ENCODE measurements at regions not wholly inside any gene's neighbourhood (a gene's known extent, or its start where the extent isn't known, plus 50 kb on each side); places are given as distances from the start of the nearest gene placed in this dataset.

DNA sequence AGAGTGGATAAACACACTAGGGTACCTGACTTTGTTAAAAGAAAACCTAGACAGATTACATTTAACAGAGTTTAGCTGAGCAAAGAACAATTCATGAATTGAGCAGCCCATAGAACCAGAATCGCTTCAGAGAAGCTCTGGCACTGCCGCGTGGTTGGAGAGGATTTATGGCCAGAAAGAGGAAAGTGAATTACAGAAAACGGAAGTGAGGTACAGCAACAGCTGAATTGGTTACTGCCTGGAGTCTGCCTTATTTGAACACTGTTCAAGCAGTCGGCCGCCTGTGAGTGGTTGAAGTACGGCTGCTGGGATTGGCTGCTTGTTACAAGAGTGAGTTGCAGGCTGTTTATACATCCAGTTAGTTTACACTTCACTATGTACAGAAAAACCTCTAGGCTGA, 253.8 kb upstream of the CDYL start:
- no peak for TF ChIP-seq NFRKB (IDR thresholded peaks at IDR 0.05)
- no peak for TF ChIP-seq HDGF (IDR thresholded peaks at IDR 0.05; ENCODE audit: borderline replicate concordance)
- no peak for TF ChIP-seq ARNT (IDR thresholded peaks at IDR 0.05)
- no peak for TF ChIP-seq SP1 (IDR thresholded peaks at IDR 0.05)
- TF ChIP-seq FOXA1 (IDR thresholded peaks at IDR 0.05), result no peak
- TF ChIP-seq LEF1 (IDR thresholded peaks at IDR 0.05; ENCODE audit: borderline replicate concordance), result no peak
- no peak for TF ChIP-seq ZNF384 (IDR thresholded peaks at IDR 0.05)
- TF ChIP-seq SUZ12 (IDR thresholded peaks at IDR 0.05), result no peak
- TF ChIP-seq PKNOX1 (IDR thresholded peaks at IDR 0.05), result no peak
- TF ChIP-seq ELF4 (IDR thresholded peaks at IDR 0.05), result no peak
- no peak for TF ChIP-seq BHLHE40 (IDR thresholded peaks at IDR 0.05; ENCODE audit: borderline replicate concordance)
- no peak for TF ChIP-seq FOXK2 (IDR thresholded peaks at IDR 0.05)
- TF ChIP-seq L3MBTL2 (conservative IDR thresholded peaks at IDR 0.05), result no peak
- CTCF ChIA-PET, result no interaction called here
- POLR2A ChIA-PET, result no interaction called here
- DNase-seq (ENCODE audit: extremely low spot score), result no peak

GRCh38 chr6:4521070-4521469, 255.1 kb upstream of the CDYL start:
- ChIA-PET CTCF (no interaction called here), POLR2A (no interaction called here)
- no peak for TF ChIP-seq PKNOX1 (IDR thresholded peaks at IDR 0.05)
- TF ChIP-seq ELF4 (IDR thresholded peaks at IDR 0.05), result no peak
- no peak for TF ChIP-seq BHLHE40 (IDR thresholded peaks at IDR 0.05; ENCODE audit: borderline replicate concordance)
- TF ChIP-seq SP1 (IDR thresholded peaks at IDR 0.05), result no peak
- no peak for TF ChIP-seq ARNT (IDR thresholded peaks at IDR 0.05)
- TF ChIP-seq L3MBTL2 (conservative IDR thresholded peaks at IDR 0.05), result no peak
- no peak for TF ChIP-seq HDGF (IDR thresholded peaks at IDR 0.05; ENCODE audit: borderline replicate concordance)
- no peak for TF ChIP-seq TARDBP (IDR thresholded peaks at IDR 0.05)
- no peak for TF ChIP-seq LEF1 (IDR thresholded peaks at IDR 0.05; ENCODE audit: borderline replicate concordance)
- TF ChIP-seq CTBP1 (IDR thresholded peaks at IDR 0.05; ENCODE audit: borderline replicate concordance), result no peak
- no peak for DNase-seq (ENCODE audit: extremely low spot score)

DNA sequence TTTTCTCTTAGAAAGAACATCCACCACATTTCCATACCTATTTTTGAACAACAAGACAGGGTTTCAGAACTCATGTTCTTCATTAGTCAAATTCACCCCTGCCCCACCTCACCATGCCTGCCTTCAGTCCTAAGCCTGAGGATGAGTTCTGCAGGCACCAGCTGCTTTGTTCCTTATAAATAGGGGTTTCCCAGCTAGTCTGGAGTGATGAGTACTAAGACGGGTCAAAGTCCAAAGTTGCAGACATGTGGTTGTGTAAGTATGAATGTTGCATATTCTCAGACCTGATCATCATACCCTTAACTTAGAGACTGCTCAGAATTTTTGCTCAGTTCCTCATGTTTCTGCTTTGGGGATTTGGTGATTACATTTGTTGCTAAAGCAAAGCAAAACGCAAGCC, 257.7 kb upstream of the CDYL start:
- ChIA-PET POLR2A (no interaction called here), CTCF (no interaction called here)
- no peak for DNase-seq (ENCODE audit: extremely low spot score)
- TF ChIP-seq TARDBP (IDR thresholded peaks at IDR 0.05) (no peak), HDGF (IDR thresholded peaks at IDR 0.05; ENCODE audit: borderline replicate concordance) (no peak)

- no peak for DNase-seq (ENCODE audit: extremely low spot score)
- TF ChIP-seq HDGF (IDR thresholded peaks at IDR 0.05; ENCODE audit: borderline replicate concordance), result no peak
- no peak for TF ChIP-seq L3MBTL2 (conservative IDR thresholded peaks at IDR 0.05)
- no peak for TF ChIP-seq SP1 (IDR thresholded peaks at IDR 0.05)
- TF ChIP-seq PKNOX1 (IDR thresholded peaks at IDR 0.05), result no peak
- TF ChIP-seq ELF4 (IDR thresholded peaks at IDR 0.05), result no peak
- no peak for TF ChIP-seq FOXM1 (IDR thresholded peaks at IDR 0.05; ENCODE audit: borderline replicate concordance)
- no peak for TF ChIP-seq CTBP1 (IDR thresholded peaks at IDR 0.05; ENCODE audit: borderline replicate concordance)
- no peak for TF ChIP-seq FOXA1 (IDR thresholded peaks at IDR 0.05)
- TF ChIP-seq BHLHE40 (IDR thresholded peaks at IDR 0.05; ENCODE audit: borderline replicate concordance), result no peak
- no peak for TF ChIP-seq ARNT (IDR thresholded peaks at IDR 0.05)
- ChIA-PET CTCF (no interaction called here), POLR2A (no interaction called here)
Observed at GRCh38 chr6:4516206-4516605, 260.0 kb upstream of the CDYL start.

DNA sequence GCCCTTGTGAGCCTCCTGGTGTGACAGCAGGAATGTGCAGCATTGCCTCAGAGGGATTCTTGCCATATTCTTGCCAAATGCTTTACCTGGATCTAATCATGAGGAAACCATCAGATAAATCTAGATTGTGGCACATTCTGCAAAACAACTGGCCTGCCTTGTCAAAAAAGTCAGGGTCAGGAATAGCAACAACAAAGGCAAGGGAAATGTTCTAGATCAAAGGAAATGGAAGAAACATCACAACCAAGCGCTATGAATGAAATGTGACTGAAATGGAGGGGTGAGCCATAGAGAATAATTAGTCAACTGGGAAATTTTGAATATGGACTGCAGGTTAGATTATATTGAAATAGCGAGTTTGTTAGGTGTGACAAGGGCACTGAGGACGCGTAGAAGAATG, 262.6 kb upstream of the CDYL start:
- POLR2A ChIA-PET, result no interaction called here

More for the DNA sequence above, 262.6 kb upstream of the CDYL start:
- no peak for DNase-seq (ENCODE audit: extremely low spot score)
- CTCF ChIA-PET, result no interaction called here
- TF ChIP-seq ELF4 (IDR thresholded peaks at IDR 0.05) (no peak), TARDBP (IDR thresholded peaks at IDR 0.05) (no peak), ZNF384 (IDR thresholded peaks at IDR 0.05) (no peak), FOXK2 (IDR thresholded peaks at IDR 0.05) (no peak), NFRKB (IDR thresholded peaks at IDR 0.05) (no peak), LEF1 (IDR thresholded peaks at IDR 0.05; ENCODE audit: borderline replicate concordance) (no peak), PKNOX1 (IDR thresholded peaks at IDR 0.05) (no peak), ARNT (IDR thresholded peaks at IDR 0.05) (no peak), FOXM1 (IDR thresholded peaks at IDR 0.05; ENCODE audit: borderline replicate concordance) (no peak), FOXA1 (IDR thresholded peaks at IDR 0.05) (no peak), BHLHE40 (IDR thresholded peaks at IDR 0.05; ENCODE audit: borderline replicate concordance) (no peak), L3MBTL2 (conservative IDR thresholded peaks at IDR 0.05) (no peak), SUZ12 (IDR thresholded peaks at IDR 0.05) (no peak), CTBP1 (IDR thresholded peaks at IDR 0.05; ENCODE audit: borderline replicate concordance) (no peak), HDGF (IDR thresholded peaks at IDR 0.05; ENCODE audit: borderline replicate concordance) (no peak), SP1 (IDR thresholded peaks at IDR 0.05) (no peak)

Data from HEK293T (cell line).